A673 (cell line): ENCODE measurements at regions not wholly inside any gene's neighbourhood (a gene's known extent, or its start where the extent isn't known, plus 50 kb on each side); places are given as distances from the start of the nearest gene placed in this dataset.

Experiments
- BruUV-seq: library from RNA; stranded (reverse); fragments of 400-500 nt; replicated peaks from 2 replicates; lab custom pipeline; 2021; lab: Mats Ljungman, UMichigan
- CTCF ChIA-PET: fragments of 300-600 bp; sonication (Branson Sonifier 250); formaldehyde crosslinking; loops from one replicate; lab custom pipeline; 2022; ENCODE audit warnings: antibody characterized with exemption; lab: Charles Lee
- POLR2A ChIA-PET: fragments of 300-600 bp; sonication (Branson Sonifier 250); formaldehyde crosslinking; loops from one replicate; lab custom pipeline; 2022; ENCODE audit warnings: antibody characterized with exemption; ENCODE audit not compliant: low non-redundant PET; lab: Charles Lee
- DNase-seq: peaks from one replicate; pipeline ENCODE4 v3.0.0-alpha.2; 2015; ENCODE audit warnings: low spot score
- H3K27ac ChIP-seq: fragments of 200-600 bp; sonication (generic); 2 replicates; pipeline ENCODE4 v1.5.1; 2016; ENCODE audit warnings: mixed run types, low read depth, mild to moderate bottlenecking, mixed read lengths, antibody characterized with exemption, low read length; ENCODE audit not compliant: poor library complexity, severe bottlenecking
- H3K27me3 ChIP-seq: fragments of 200-600 bp; sonication (generic); replicated peaks from 2 replicates; pipeline ENCODE4 v1.6.1; 2017; ENCODE audit warnings: mixed run types, low read depth, mild to moderate bottlenecking, mixed read lengths, antibody characterized with exemption, low read length; ENCODE audit not compliant: insufficient read depth, poor library complexity
- H3K36me3 ChIP-seq: fragments of 200-600 bp; sonication (generic); 2 replicates; pipeline ENCODE4 v1.6.1; 2016; ENCODE audit warnings: mixed run types, mild to moderate bottlenecking, mixed read lengths, antibody characterized with exemption, low read length; ENCODE audit not compliant: insufficient read depth, poor library complexity, severe bottlenecking
- H3K4me1 ChIP-seq: fragments of 200-600 bp; sonication (generic); 2 replicates; pipeline ENCODE4 v1.6.1; 2017; ENCODE audit warnings: mixed run types, mild to moderate bottlenecking, mixed read lengths, antibody characterized with exemption, low read length; ENCODE audit not compliant: insufficient read depth, poor library complexity, severe bottlenecking
- H3K4me3 ChIP-seq: fragments of 200-600 bp; sonication (generic); 2 replicates; pipeline ENCODE4 v1.5.1; 2016; ENCODE audit warnings: low read depth, mixed run types, mild to moderate bottlenecking, mixed read lengths, low read length; ENCODE audit not compliant: poor library complexity, severe bottlenecking
- H3K9me3 ChIP-seq: fragments of 200-600 bp; sonication (generic); 2 replicates; pipeline ENCODE4 v1.6.1; 2016; ENCODE audit warnings: mixed run types, low read depth, mild to moderate bottlenecking, mixed read lengths, antibody characterized with exemption, low read length; ENCODE audit not compliant: poor library complexity, severe bottlenecking
- EZH2 ChIP-seq: fragments of 200-600 bp; sonication (generic); IDR thresholded peaks from 2 replicates; pipeline ENCODE4 v1.6.1; 2017; ENCODE audit warnings: borderline replicate concordance, low read depth, mild to moderate bottlenecking, mixed read lengths, antibody characterized with exemption, low read length; ENCODE audit not compliant: poor library complexity, severe bottlenecking
- intact Hi-C: fragments of 100-400 bp; cut with micrococcal nuclease; formaldehyde crosslinking; loops from one replicate; pipeline ENCODE4 v1.10.0; 2022; ENCODE audit not compliant: unreplicated experiment
- TF ChIP-seq, protein P1 (sequence below): fragments of 300-800, 200-600 bp; sonication (generic); conservative IDR thresholded peaks from 2 replicates; pipeline ENCODE4 v1.5.1; 2017; ENCODE audit warnings: low read depth, mild to moderate bottlenecking, antibody characterized with exemption, low read length, moderate library complexity, mixed read lengths

DNA sequence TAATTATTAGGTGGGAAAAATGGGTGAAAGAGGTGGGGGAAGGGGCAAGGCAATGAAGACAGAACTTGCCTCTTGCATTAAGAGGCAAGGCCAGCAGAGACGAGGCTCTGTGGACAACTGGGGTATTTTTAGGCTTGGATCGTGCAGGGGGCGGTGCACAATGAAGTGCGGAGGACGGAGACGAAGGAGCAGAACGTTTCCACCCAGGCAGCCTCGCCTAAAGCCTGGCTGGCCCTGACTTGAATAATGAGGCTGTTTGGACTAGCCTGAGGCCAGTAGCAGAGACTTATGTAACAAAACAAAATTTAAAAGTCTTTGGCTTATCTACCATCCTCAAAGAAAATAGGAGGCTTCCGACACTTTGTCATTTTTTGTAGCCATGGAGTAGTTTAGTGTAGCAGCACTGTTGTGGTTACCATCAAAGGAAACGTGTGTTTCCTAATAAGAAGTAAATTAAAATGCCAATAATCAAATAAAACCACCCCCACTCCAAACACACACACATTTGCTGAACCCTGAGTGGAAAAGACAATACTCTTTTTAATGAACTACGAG is 370.0 kb upstream of the CNR1 start:
- CTCF ChIA-PET: no interaction called here
- TF ChIP-seq, protein P1, sequence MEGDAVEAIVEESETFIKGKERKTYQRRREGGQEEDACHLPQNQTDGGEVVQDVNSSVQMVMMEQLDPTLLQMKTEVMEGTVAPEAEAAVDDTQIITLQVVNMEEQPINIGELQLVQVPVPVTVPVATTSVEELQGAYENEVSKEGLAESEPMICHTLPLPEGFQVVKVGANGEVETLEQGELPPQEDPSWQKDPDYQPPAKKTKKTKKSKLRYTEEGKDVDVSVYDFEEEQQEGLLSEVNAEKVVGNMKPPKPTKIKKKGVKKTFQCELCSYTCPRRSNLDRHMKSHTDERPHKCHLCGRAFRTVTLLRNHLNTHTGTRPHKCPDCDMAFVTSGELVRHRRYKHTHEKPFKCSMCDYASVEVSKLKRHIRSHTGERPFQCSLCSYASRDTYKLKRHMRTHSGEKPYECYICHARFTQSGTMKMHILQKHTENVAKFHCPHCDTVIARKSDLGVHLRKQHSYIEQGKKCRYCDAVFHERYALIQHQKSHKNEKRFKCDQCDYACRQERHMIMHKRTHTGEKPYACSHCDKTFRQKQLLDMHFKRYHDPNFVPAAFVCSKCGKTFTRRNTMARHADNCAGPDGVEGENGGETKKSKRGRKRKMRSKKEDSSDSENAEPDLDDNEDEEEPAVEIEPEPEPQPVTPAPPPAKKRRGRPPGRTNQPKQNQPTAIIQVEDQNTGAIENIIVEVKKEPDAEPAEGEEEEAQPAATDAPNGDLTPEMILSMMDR: no peak
- no peak for TF ChIP-seq EZH2
- Histone ChIP-seq H3K27ac (no peak overlapping the region), H3K4me1 (no peaks in the 10 kb centered on the region), H3K9me3 (no peaks in the 10 kb centered on the region), H3K36me3 (no peaks in the 10 kb centered on the region), H3K27me3 (no peaks in the 10 kb centered on the region), H3K4me3 (no peak overlapping the region)
- intact Hi-C loops: no loop called here
- BruUV-seq: no TSS peak
- DNase-seq: no peak
- POLR2A ChIA-PET: no interaction called here

DNA sequence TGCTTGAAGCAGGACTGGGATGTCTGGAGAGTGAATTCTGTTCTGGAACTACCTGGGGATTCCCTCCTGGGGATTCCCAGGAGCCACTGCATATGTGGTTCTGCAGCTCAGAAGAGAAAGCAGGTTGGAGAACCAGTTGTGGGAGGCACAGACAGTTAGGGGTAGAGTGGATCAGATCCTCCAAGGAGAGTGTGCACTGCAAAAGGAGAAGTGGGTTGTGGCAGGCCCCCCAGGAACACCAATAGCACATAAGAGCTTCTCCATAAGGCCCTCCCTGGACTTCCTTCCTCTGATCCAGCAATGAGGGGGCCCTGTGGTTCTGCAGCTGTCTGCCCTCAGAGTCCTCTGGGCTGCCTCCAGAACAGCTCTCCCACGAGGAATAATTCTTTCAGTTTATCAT is 369.2 kb upstream of the CNR1 start:
- ChIA-PET CTCF (no interaction called here), POLR2A (no interaction called here)
- no peak for DNase-seq
- Histone ChIP-seq H3K36me3 (no peaks in the 10 kb centered on the region), H3K27ac (no peak overlapping the region), H3K27me3 (peaks cover 2% of the 10 kb centered on the region), H3K4me1 (no peaks in the 10 kb centered on the region), H3K9me3 (no peaks in the 10 kb centered on the region), H3K4me3 (no peak overlapping the region)
- TF ChIP-seq, protein P1: no peak
- TF ChIP-seq EZH2: no peak
- intact Hi-C loops: no loop called here
- no TSS peak for BruUV-seq

DNA sequence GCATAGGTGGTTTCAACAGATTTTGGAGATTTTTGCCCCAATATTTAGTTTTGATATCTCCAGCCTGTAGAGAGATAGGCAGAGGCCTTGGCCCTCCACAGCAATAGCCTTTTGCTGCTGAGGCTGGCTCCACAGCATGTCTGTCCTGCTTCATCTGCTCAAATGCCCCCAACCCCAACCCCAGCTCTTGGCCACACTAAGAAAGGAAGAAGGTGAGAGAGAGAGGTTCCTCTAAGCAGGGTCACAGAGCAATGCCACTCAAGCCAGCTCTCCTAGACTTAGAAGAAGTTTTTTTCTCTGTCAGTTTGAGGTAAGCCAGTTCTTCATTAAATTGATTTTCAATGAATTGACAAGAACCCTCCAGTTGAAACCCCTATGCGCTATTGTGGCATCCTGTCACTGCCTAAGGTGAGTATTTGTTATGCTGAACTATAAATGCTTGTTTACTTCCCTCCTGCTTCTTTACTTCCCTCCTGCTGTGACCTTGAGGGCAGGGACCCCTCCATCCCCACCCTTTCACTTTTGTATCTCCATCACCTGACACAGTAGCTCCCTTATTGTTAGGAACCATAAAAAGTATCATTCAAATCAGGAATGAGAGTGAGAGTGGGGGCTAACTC is 366.2 kb upstream of the CNR1 start:
- BruUV-seq: no TSS peak
- intact Hi-C loops: no loop called here
- H3K4me3 ChIP-seq: no peak overlapping the region
- ChIA-PET CTCF (no interaction called here), POLR2A (no interaction called here)
- peaks cover 5% of the 10 kb centered on the region for H3K27me3 ChIP-seq
- no peaks in the 10 kb centered on the region for H3K9me3 ChIP-seq
- no peaks in the 10 kb centered on the region for H3K4me1 ChIP-seq
- H3K36me3 ChIP-seq: no peaks in the 10 kb centered on the region
- TF ChIP-seq, protein P1: no peak
- TF ChIP-seq EZH2: no peak
- DNase-seq: no peak
- H3K27ac ChIP-seq: no peak overlapping the region
